ENCODE measurements at regions not wholly inside any gene's neighbourhood (a gene's known extent, or its start where the extent isn't known, plus 50 kb on each side); places are given as distances from the start of the nearest gene placed in this dataset.
"Not testable (repeated sequence)": the region's sequence is repeated elsewhere in the genome, so short reads cannot be mapped to it uniquely, and the experiment has no call there.

DNA sequence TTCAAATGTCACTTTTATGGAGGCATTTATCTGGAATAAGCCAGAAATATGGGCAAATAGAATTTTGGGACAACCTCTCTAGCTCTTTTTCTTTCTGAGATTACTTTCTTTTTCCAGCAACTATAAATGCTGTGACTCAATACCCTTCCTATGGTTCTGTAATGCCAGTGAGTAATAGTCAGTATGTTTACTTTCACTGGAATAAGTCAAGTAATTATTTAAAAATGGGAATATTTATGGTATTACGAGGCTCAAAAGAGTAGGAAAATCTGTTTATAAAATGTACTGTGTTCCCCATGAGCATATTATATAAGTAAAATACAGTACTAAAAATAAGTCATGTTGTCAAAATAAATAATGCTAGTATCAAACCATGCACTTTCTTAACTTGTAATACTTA is 750.5 kb downstream of the LUZP2 start:
- Histone ChIP-seq H3K4me1 (ENCODE audit: insufficient read depth) (no peaks in the 10 kb centered on the region), H3K4me2 (ENCODE audit: unreplicated experiment) (no peak overlapping the region), H3K9ac (no peak overlapping the region), H3F3A (ENCODE audit: insufficient read depth) (no peaks in the 10 kb centered on the region), H3K27me3 (replicated peaks; ENCODE audit: insufficient read depth) (no peaks in the 10 kb centered on the region), H3K79me2 (ENCODE audit: insufficient read depth) (no peaks in the 10 kb centered on the region), H3K9me2 (ENCODE audit: insufficient read depth) (no peaks in the 10 kb centered on the region), H3K4me3 (no peak overlapping the region), H2AFZ (no peak overlapping the region), H4K20me1 (ENCODE audit: insufficient read depth) (no peaks in the 10 kb centered on the region), H3K36me3 (ENCODE audit: low read depth) (no peaks in the 10 kb centered on the region), H3K9me3 (ENCODE audit: low read depth) (no peaks in the 10 kb centered on the region), H3K27ac (no peak overlapping the region)
- TF ChIP-seq EZH2phosphoT487 (IDR thresholded peaks at IDR 0.05; ENCODE audit: insufficient read depth, low read depth): no peak
- no peak for TF ChIP-seq EZH2 (IDR thresholded peaks at IDR 0.05; ENCODE audit: insufficient read depth, poor library complexity, severe bottlenecking)
- WGBS, 2 experiments (ENCODE audit: low coverage in 1 of 2, low lambda C conversion rate in 2 of 2, missing lambda C conversion rate in 2 of 2): 8 to 13% methylated on average over 1 of the region's 1 CpG
- no peak for DNase-seq
- in situ Hi-C loops (cut with MboI): no loop called here

DNA sequence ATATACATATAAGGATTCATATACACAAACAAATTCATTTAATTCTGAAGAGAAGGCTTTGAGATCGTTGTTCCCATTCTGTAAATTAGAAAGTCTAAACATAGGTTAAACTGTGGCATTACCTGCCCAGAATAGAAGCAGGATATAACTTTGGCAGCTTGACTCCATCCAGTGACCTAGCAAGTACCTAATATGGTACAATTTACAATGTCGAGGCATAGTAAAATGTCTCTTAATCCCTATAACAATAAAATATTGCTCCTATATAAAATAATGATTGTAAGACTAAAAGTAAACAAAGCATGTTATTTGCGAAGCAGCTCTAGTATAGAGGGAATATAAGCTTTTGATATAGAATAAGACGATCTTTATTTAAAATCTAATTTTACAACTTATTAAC is 756.0 kb downstream of the LUZP2 start:
- WGBS, 2 experiments (ENCODE audit: low coverage in 1 of 2, low lambda C conversion rate in 2 of 2, missing lambda C conversion rate in 2 of 2): 39% methylated on average over 4 of the region's 4 CpGs

DNA sequence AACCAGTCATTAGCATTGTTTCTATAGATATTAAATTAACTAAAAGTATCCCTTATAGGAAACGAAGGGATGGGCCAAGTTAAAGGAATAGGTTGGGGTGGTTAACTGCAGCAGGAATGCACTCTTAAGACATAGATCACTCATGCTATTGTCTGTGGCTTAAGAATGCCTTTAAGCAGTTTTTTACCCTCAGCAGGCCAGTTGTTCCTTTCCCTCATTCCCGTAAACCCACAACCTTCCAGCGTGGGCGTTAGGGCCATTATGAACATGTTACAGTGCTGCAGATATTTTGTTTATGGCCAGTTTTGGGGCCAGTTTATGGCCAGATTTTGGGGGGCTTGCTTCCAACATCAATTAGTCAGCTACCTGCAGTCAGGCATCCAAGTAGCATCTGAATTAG is 767.0 kb downstream of the LUZP2 start:
- DNase-seq; H3K9me2 ChIP-seq (ENCODE audit: insufficient read depth); H3K36me3 ChIP-seq (ENCODE audit: low read depth); H3K27me3 ChIP-seq (replicated peaks; ENCODE audit: insufficient read depth); H3K27ac ChIP-seq; H3K4me3 ChIP-seq; H3K4me2 ChIP-seq (ENCODE audit: unreplicated experiment); H2AFZ ChIP-seq; H4K20me1 ChIP-seq (ENCODE audit: insufficient read depth); H3K9me3 ChIP-seq (ENCODE audit: low read depth); in situ Hi-C loops (cut with MboI); H3K4me1 ChIP-seq (ENCODE audit: insufficient read depth); H3F3A ChIP-seq (ENCODE audit: insufficient read depth); H3K9ac ChIP-seq; H3K79me2 ChIP-seq (ENCODE audit: insufficient read depth): not testable (repeated sequence)
- WGBS, 2 experiments (ENCODE audit: low coverage in 1 of 2, low lambda C conversion rate in 2 of 2, missing lambda C conversion rate in 2 of 2): 33 to 45% methylated on average over 4 of the region's 4 CpGs

More for the DNA sequence above, 756.0 kb downstream of the LUZP2 start:
- Histone ChIP-seq H3K36me3 (ENCODE audit: low read depth) (no peaks in the 10 kb centered on the region), H4K20me1 (ENCODE audit: insufficient read depth) (no peaks in the 10 kb centered on the region), H3K27me3 (replicated peaks; ENCODE audit: insufficient read depth) (no peaks in the 10 kb centered on the region), H3K4me3 (no peak overlapping the region), H3K79me2 (ENCODE audit: insufficient read depth) (no peaks in the 10 kb centered on the region), H3K4me2 (ENCODE audit: unreplicated experiment) (no peak overlapping the region), H3K9me2 (ENCODE audit: insufficient read depth) (no peaks in the 10 kb centered on the region), H3K4me1 (ENCODE audit: insufficient read depth) (no peaks in the 10 kb centered on the region), H2AFZ (no peak overlapping the region), H3K27ac (no peak overlapping the region), H3K9ac (no peak overlapping the region), H3F3A (ENCODE audit: insufficient read depth) (no peaks in the 10 kb centered on the region), H3K9me3 (ENCODE audit: low read depth) (no peaks in the 10 kb centered on the region)
- TF ChIP-seq EZH2 (IDR thresholded peaks at IDR 0.05; ENCODE audit: insufficient read depth, poor library complexity, severe bottlenecking) (no peak), EZH2phosphoT487 (IDR thresholded peaks at IDR 0.05; ENCODE audit: insufficient read depth, low read depth) (no peak)
- in situ Hi-C loops (cut with MboI): no loop called here
- no peak for DNase-seq

DNA sequence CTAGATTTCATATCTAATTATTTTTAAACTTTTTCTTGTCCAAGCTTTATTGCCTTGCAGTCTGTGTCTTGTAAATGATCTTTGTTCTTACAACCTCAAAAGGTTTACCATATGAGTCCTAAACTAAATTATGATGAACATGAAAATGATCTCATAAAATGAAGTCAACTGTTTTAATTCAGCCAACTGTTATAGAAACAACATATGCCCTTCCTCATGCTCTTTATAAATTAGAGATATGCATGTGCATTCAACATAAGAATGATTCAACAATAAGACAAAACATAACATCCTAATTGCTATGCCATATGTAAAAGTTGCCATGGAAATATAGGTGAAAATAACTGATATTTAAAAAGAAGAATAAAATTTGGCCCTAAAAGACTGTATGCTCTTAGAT is 774.4 kb downstream of the LUZP2 start:
- Histone ChIP-seq H3F3A (ENCODE audit: insufficient read depth) (no peaks in the 10 kb centered on the region), H3K36me3 (ENCODE audit: low read depth) (no peaks in the 10 kb centered on the region), H3K79me2 (ENCODE audit: insufficient read depth) (no peaks in the 10 kb centered on the region), H3K9me2 (ENCODE audit: insufficient read depth) (no peaks in the 10 kb centered on the region), H4K20me1 (ENCODE audit: insufficient read depth) (no peaks in the 10 kb centered on the region), H3K4me3 (no peak overlapping the region), H3K9ac (no peak overlapping the region), H3K9me3 (ENCODE audit: low read depth) (no peaks in the 10 kb centered on the region), H2AFZ (no peak overlapping the region), H3K27ac (no peak overlapping the region), H3K27me3 (replicated peaks; ENCODE audit: insufficient read depth) (no peaks in the 10 kb centered on the region), H3K4me2 (ENCODE audit: unreplicated experiment) (no peak overlapping the region), H3K4me1 (ENCODE audit: insufficient read depth) (no peaks in the 10 kb centered on the region)
- TF ChIP-seq EZH2phosphoT487 (IDR thresholded peaks at IDR 0.05; ENCODE audit: insufficient read depth, low read depth) (no peak), EZH2 (IDR thresholded peaks at IDR 0.05; ENCODE audit: insufficient read depth, poor library complexity, severe bottlenecking) (no peak)
- DNase-seq: no peak
- in situ Hi-C loops (cut with MboI): no loop called here

DNA sequence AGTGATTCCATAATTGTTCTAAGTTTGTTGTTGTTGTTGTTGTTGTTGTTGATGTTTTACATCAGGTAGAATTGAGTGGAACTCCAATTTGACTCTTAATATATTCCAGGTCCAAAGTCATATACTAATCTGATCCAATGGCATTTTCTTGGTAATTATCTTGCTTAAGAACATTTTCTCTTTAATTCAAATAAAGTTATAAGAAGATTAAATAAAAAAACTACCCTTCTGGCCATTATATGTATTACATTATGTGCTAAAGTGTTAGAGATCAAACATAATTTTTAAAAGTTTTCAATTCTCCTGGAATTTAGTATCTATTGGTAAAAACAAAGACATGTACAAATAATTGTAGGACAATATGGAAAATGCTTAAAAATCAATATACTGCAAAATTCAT is 775.4 kb downstream of the LUZP2 start:
- H3K27me3 ChIP-seq (replicated peaks; ENCODE audit: insufficient read depth): no peaks in the 10 kb centered on the region
- H4K20me1 ChIP-seq (ENCODE audit: insufficient read depth): no peaks in the 10 kb centered on the region
- H3K79me2 ChIP-seq (ENCODE audit: insufficient read depth): no peaks in the 10 kb centered on the region
- no peak overlapping the region for H3K4me2 ChIP-seq (ENCODE audit: unreplicated experiment)
- H3K9ac ChIP-seq: no peak overlapping the region
- H3K4me1 ChIP-seq (ENCODE audit: insufficient read depth): no peaks in the 10 kb centered on the region
- no peak overlapping the region for H3K27ac ChIP-seq
- in situ Hi-C loops (cut with MboI): no loop called here
- H2AFZ ChIP-seq: no peak overlapping the region
- H3K9me3 ChIP-seq (ENCODE audit: low read depth): no peaks in the 10 kb centered on the region
- H3K4me3 ChIP-seq: no peak overlapping the region
- H3F3A ChIP-seq (ENCODE audit: insufficient read depth): no peaks in the 10 kb centered on the region
- H3K9me2 ChIP-seq (ENCODE audit: insufficient read depth): no peaks in the 10 kb centered on the region
- TF ChIP-seq EZH2phosphoT487 (IDR thresholded peaks at IDR 0.05; ENCODE audit: insufficient read depth, low read depth) (no peak), EZH2 (IDR thresholded peaks at IDR 0.05; ENCODE audit: insufficient read depth, poor library complexity, severe bottlenecking) (no peak)
- H3K36me3 ChIP-seq (ENCODE audit: low read depth): no peaks in the 10 kb centered on the region
- no peak for DNase-seq

DNA sequence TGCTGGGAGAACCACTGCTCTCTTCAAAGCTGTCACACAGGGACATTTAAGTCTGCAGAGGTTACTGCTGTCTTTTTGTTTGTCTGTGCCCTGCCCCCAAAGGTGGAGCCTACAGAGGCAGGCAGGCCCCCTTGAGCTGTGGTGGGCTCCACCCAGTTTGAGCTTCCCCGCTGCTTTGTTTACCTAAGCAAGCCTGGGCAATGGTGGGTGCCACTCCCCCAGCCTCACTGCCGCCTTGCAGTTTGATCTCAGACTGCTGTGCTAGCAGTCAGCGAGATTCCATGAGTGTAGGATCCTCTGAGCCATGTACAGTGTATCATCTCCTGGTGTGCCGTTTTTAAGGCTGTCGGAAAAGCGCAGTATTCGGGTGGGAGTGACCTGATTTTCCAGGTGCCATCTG is 784.0 kb downstream of the LUZP2 start:
- H3K9me2 ChIP-seq (ENCODE audit: insufficient read depth); H3K4me3 ChIP-seq; H3K9me3 ChIP-seq (ENCODE audit: low read depth); DNase-seq; H3K4me1 ChIP-seq (ENCODE audit: insufficient read depth); H3K27ac ChIP-seq; H3K4me2 ChIP-seq (ENCODE audit: unreplicated experiment); H3K36me3 ChIP-seq (ENCODE audit: low read depth); H3K27me3 ChIP-seq (replicated peaks; ENCODE audit: insufficient read depth); H2AFZ ChIP-seq; in situ Hi-C loops (cut with MboI); H3K79me2 ChIP-seq (ENCODE audit: insufficient read depth); H3F3A ChIP-seq (ENCODE audit: insufficient read depth); H3K9ac ChIP-seq; H4K20me1 ChIP-seq (ENCODE audit: insufficient read depth): not testable (repeated sequence)
- 33 to 39% methylated on average over 7 of the region's 7 CpGs for WGBS, 2 experiments (ENCODE audit: low coverage in 1 of 2, low lambda C conversion rate in 2 of 2, missing lambda C conversion rate in 2 of 2)

Data from GM23248 (cell line).